H1 (cell line): ENCODE measurements at regions not wholly inside any gene's neighbourhood (a gene's known extent, or its start where the extent isn't known, plus 50 kb on each side); places are given as distances from the start of the nearest gene placed in this dataset.

ENCODE experiments used
- ATF2 ChIP-seq: IDR thresholded peaks from 2 replicates; pipeline ENCODE4 v1.6.1; 2012; ENCODE audit warnings: low read length, inconsistent platforms
- CHD7 ChIP-seq: fragments of 300-600 bp; sonication (generic); IDR thresholded peaks from 2 replicates; pipeline ENCODE4 v1.7.1; 2012; ENCODE audit warnings: low read length, moderate library complexity, mild to moderate bottlenecking, inconsistent platforms; ENCODE audit not compliant: insufficient replicate concordance
- EP300 ChIP-seq, 2 experiments: IDR thresholded peaks; 1 replicate in 1 of 2; 2 replicates in 1 of 2; pipeline ENCODE4 v1.6.1; 2011 to 2012; ENCODE audit warnings: low read depth in 2 of 2, low read length in 2 of 2, mild to moderate bottlenecking in 2 of 2, borderline replicate concordance in 1 of 2, inconsistent platforms in 1 of 2, moderate library complexity in 1 of 2
- PHF8 ChIP-seq: fragments of 200-600 bp; sonication (generic); conservative IDR thresholded peaks from 2 replicates; pipeline ENCODE4 v1.7.1; 2012; ENCODE audit warnings: low read depth, mild to moderate bottlenecking, inconsistent platforms, low read length, moderate library complexity
- RNF2 ChIP-seq: fragments of 200-900, 300-1000 bp; sonication (generic); IDR thresholded peaks from 2 replicates; pipeline ENCODE4 v1.7.1; 2016; ENCODE audit warnings: borderline replicate concordance, low read depth, mild to moderate bottlenecking, antibody characterized with exemption, low read length; ENCODE audit not compliant: poor library complexity, severe bottlenecking; ENCODE audit errors: missing control alignments
- RXRA ChIP-seq: IDR thresholded peaks from 2 replicates; pipeline ENCODE4 v1.6.1; 2011; ENCODE audit warnings: low read depth, mild to moderate bottlenecking, low read length, moderate library complexity; ENCODE audit not compliant: insufficient read depth
- SP2 ChIP-seq: IDR thresholded peaks from 2 replicates; pipeline ENCODE4 v1.6.1; 2012; ENCODE audit warnings: mild to moderate bottlenecking, low read length, inconsistent platforms
- USF2 ChIP-seq: IDR thresholded peaks from 2 replicates; pipeline ENCODE4 v1.6.1; 2011; ENCODE audit warnings: low read length, improper control_type of control experiment

GRCh38 chr1:221284028-221284427, 404.8 kb downstream of the HLX start (continued):
- no peak for TF ChIP-seq CHD7
- no peak for TF ChIP-seq RNF2
- TF ChIP-seq RXRA = no peak
- TF ChIP-seq EP300 (IDR thresholded peaks at IDR 0.05; ENCODE audit: borderline replicate concordance in 1 of 2, low read depth in 2 of 2, low read length in 2 of 2) = no peak
- no peak for TF ChIP-seq ATF2
- TF ChIP-seq USF2 = no peak
- TF ChIP-seq PHF8 = no peak
- no peak for TF ChIP-seq SP2
